ENCODE measurements at regions not wholly inside any gene's neighbourhood (a gene's known extent, or its start where the extent isn't known, plus 50 kb on each side); places are given as distances from the start of the nearest gene placed in this dataset.
"Not testable (repeated sequence)": the region's sequence is repeated elsewhere in the genome, so short reads cannot be mapped to it uniquely, and the experiment has no call there.

GRCh38 chr6:58342287-58342686 lies 1024.9 kb downstream of the PRIM2 start:
- H2BK15ac ChIP-seq (ENCODE audit: low read depth, low read length); H3T11ph ChIP-seq (ENCODE audit: low read length); H3K27me3 Mint-ChIP-seq (ENCODE audit: low read depth); H3K4me1 ChIP-seq (ENCODE audit: insufficient read depth, low read length); H4K91ac ChIP-seq (ENCODE audit: insufficient read length, low read depth, low read length); H3K79me1 ChIP-seq (ENCODE audit: insufficient read depth, low read depth, low read length, poor library complexity, severe bottlenecking); H2BK20ac ChIP-seq (ENCODE audit: low read depth, low read length, poor library complexity, severe bottlenecking); H2BK5ac ChIP-seq (ENCODE audit: insufficient read length, low read length); H2AFZ ChIP-seq (ENCODE audit: low read length); H3K27me3 ChIP-seq (ENCODE audit: insufficient read depth, low read length); H3K27ac ChIP-seq (ENCODE audit: insufficient read length, low read depth, low read length); H2BK120ac ChIP-seq (ENCODE audit: low read depth, low read length, poor library complexity, severe bottlenecking); H4K8ac ChIP-seq (replicated peaks; ENCODE audit: insufficient read length, low read depth, low read length); H3K4me1 Mint-ChIP-seq; H3K23me2 ChIP-seq (ENCODE audit: insufficient read length, low read depth, low read length, poor library complexity, severe bottlenecking); H3K56ac ChIP-seq (ENCODE audit: insufficient read length, low read depth, low read length); H2BK12ac ChIP-seq (ENCODE audit: insufficient read length, low read depth, low read length); H3K4me2 ChIP-seq (ENCODE audit: insufficient read depth, insufficient read length, low read length); H3K14ac ChIP-seq (ENCODE audit: insufficient read depth, low read length); H4K5ac ChIP-seq (ENCODE audit: insufficient read length, low read depth, low read length); H3K4ac ChIP-seq (ENCODE audit: low read depth, low read length); H3K4me3 Mint-ChIP-seq; H3K9ac ChIP-seq (ENCODE audit: extremely low read depth, insufficient read length, low read length); H3K23ac ChIP-seq (ENCODE audit: insufficient read length, low read depth, low read length); H3K79me2 ChIP-seq (ENCODE audit: insufficient read depth, low read length); H3K27ac Mint-ChIP-seq; H3K18ac ChIP-seq (ENCODE audit: insufficient read length, low read depth, low read length); DNase-seq; H4K20me1 ChIP-seq (ENCODE audit: control insufficient read depth, insufficient read depth, insufficient read length); H2AK5ac ChIP-seq (ENCODE audit: insufficient read length, low read length): not testable (repeated sequence)
- peaks cover 4 to 13% (median 7%) of the 10 kb centered on the region in 3 experiments; a peak in 5 of 7 replicates for H3K36me3 Mint-ChIP-seq (ENCODE audit: insufficient read depth in 1 of 3, low read depth in 3 of 3)
- WGBS (ENCODE audit: extremely low coverage, insufficient read length, low lambda C conversion rate), result no CpG with 5 or more reads among the region's 5 CpGs
- H3K9me3 Mint-ChIP-seq, result peaks cover 69 to 79% of the 10 kb centered on the region in 2 experiments
- H3K9me3 ChIP-seq (ENCODE audit: control insufficient read depth, low read depth, low read length), result peaks cover 10% of the 10 kb centered on the region

GRCh38 chr6:58347534-58347933 lies 1030.1 kb downstream of the PRIM2 start:
- not testable (repeated sequence) for H2BK120ac ChIP-seq (ENCODE audit: low read depth, low read length, poor library complexity, severe bottlenecking); H4K20me1 ChIP-seq (ENCODE audit: control insufficient read depth, insufficient read depth, insufficient read length); H3K56ac ChIP-seq (ENCODE audit: insufficient read length, low read depth, low read length); H3K27ac Mint-ChIP-seq; H2BK20ac ChIP-seq (ENCODE audit: low read depth, low read length, poor library complexity, severe bottlenecking); H3K9ac ChIP-seq (ENCODE audit: extremely low read depth, insufficient read length, low read length); H3K18ac ChIP-seq (ENCODE audit: insufficient read length, low read depth, low read length); H2AK5ac ChIP-seq (ENCODE audit: insufficient read length, low read length); H3K14ac ChIP-seq (ENCODE audit: insufficient read depth, low read length); H4K91ac ChIP-seq (ENCODE audit: insufficient read length, low read depth, low read length); H3K4me1 Mint-ChIP-seq; H4K8ac ChIP-seq (replicated peaks; ENCODE audit: insufficient read length, low read depth, low read length); H2BK5ac ChIP-seq (ENCODE audit: insufficient read length, low read length); H3K4me2 ChIP-seq (ENCODE audit: insufficient read depth, insufficient read length, low read length); H3K23me2 ChIP-seq (ENCODE audit: insufficient read length, low read depth, low read length, poor library complexity, severe bottlenecking); H3K23ac ChIP-seq (ENCODE audit: insufficient read length, low read depth, low read length); H3K27ac ChIP-seq (ENCODE audit: insufficient read length, low read depth, low read length); H3K79me2 ChIP-seq (ENCODE audit: insufficient read depth, low read length); H3K4me1 ChIP-seq (ENCODE audit: insufficient read depth, low read length); H3K27me3 Mint-ChIP-seq (ENCODE audit: low read depth); H2BK15ac ChIP-seq (ENCODE audit: low read depth, low read length); H3K36me3 Mint-ChIP-seq (ENCODE audit: insufficient read depth in 1 of 3, low read depth in 3 of 3); DNase-seq; H3T11ph ChIP-seq (ENCODE audit: low read length); H4K5ac ChIP-seq (ENCODE audit: insufficient read length, low read depth, low read length); H3K27me3 ChIP-seq (ENCODE audit: insufficient read depth, low read length); H3K79me1 ChIP-seq (ENCODE audit: insufficient read depth, low read depth, low read length, poor library complexity, severe bottlenecking); H3K4me3 Mint-ChIP-seq; H3K4ac ChIP-seq (ENCODE audit: low read depth, low read length); H2AFZ ChIP-seq (ENCODE audit: low read length); H2BK12ac ChIP-seq (ENCODE audit: insufficient read length, low read depth, low read length)
- peaks cover 15% of the 10 kb centered on the region for H3K9me3 ChIP-seq (ENCODE audit: control insufficient read depth, low read depth, low read length)
- whole genome bisulfite sequencing (ENCODE audit: extremely low coverage, insufficient read length, low lambda C conversion rate), result no CpG with 5 or more reads among the region's 2 CpGs
- peaks cover 73 to 79% of the 10 kb centered on the region in 2 experiments for H3K9me3 Mint-ChIP-seq
